Spleen (tissue), 11 donors: ENCODE measurements at regions not wholly inside any gene's neighbourhood (a gene's known extent, or its start where the extent isn't known, plus 50 kb on each side); places are given as distances from the start of the nearest gene placed in this dataset.

Experiments
- DNase-seq: peaks from one replicate; pipeline ENCODE4 v3.0.0-alpha.2; 2020
- H3K27ac ChIP-seq, 8 donors: fragments of 200-600 bp; sonication (generic) in 7 of 8; 1 replicate in 4 of 8; 2 replicates in 4 of 8; pipeline versions ENCODE4 v1.5.0 to v1.8.0; 2016 to 2021; ENCODE audit warnings: inconsistent platforms in 4 of 8, mild to moderate bottlenecking in 4 of 8, moderate library complexity in 1 of 8
- H3K27me3 ChIP-seq, 7 donors: fragments of 200-600 bp; sonication (generic) in 6 of 7; replicated peaks in 1 of 7; 1 replicate in 4 of 7; 2 replicates in 3 of 7; pipeline versions ENCODE4 v1.5.0 to v1.8.0; 2016 to 2021; ENCODE audit warnings: inconsistent platforms in 3 of 7, mild to moderate bottlenecking in 1 of 7
- H3K36me3 ChIP-seq, 6 donors: fragments of 200-600 bp; sonication (generic) in 5 of 6; 1 replicate in 4 of 6; 2 replicates in 2 of 6; pipeline versions ENCODE4 v1.5.0 to v1.8.0; 2016 to 2021; ENCODE audit warnings: inconsistent platforms in 2 of 6
- H3K4me1 ChIP-seq, 6 donors: fragments of 200-600 bp; sonication (generic) in 5 of 6; 1 replicate in 3 of 6; 2 replicates in 3 of 6; pipeline versions ENCODE4 v1.5.0 to v1.8.0; 2016 to 2021; ENCODE audit warnings: inconsistent platforms in 3 of 6
- H3K4me3 ChIP-seq, 8 donors: fragments of 200-600 bp; sonication (generic) in 7 of 8; 1 replicate in 4 of 8; 2 replicates in 4 of 8; pipeline versions ENCODE4 v1.5.0 to v1.8.0; 2016 to 2021; ENCODE audit warnings: inconsistent platforms in 4 of 8, mild to moderate bottlenecking in 4 of 8, moderate library complexity in 2 of 8
- H3K9me3 ChIP-seq, 8 donors: fragments of 200-600 bp; sonication (generic) in 7 of 8; 1 replicate in 4 of 8; 2 replicates in 4 of 8; pipeline versions ENCODE4 v1.5.0 to v1.8.0; 2016 to 2021; ENCODE audit warnings: inconsistent platforms in 4 of 8
- POLR2A ChIP-seq, 3 donors: fragments of 450-650 bp; IDR thresholded peaks; one replicate each; pipeline ENCODE4 v1.5.1; 2017; ENCODE audit warnings: antibody characterized with exemption in 3 of 3, mild to moderate bottlenecking in 1 of 3
- POLR2AphosphoS5 ChIP-seq, 3 donors: sonication (generic); formaldehyde crosslinking; IDR thresholded peaks; one replicate each; pipeline ENCODE4 v1.5.1; 2017; ENCODE audit warnings: antibody characterized with exemption in 3 of 3
- WGBS, 5 donors: extraction: QIAGEN DNeasy Blood & Tissue Kit in 3 of 5; methylation state at CpG; one replicate each; pipeline versions ENCODE4 v1.1.5 to v1.1.7; 2013 to 2018; 5-methylcytosine and 5-hydroxymethylcytosine counted together
- intact Hi-C: fragments of 100-400 bp; cut with DNase I; formaldehyde crosslinking; loops from one replicate; pipeline ENCODE4 v1.15.0; 2023; ENCODE audit warnings: low total_unique reads
- TF ChIP-seq, protein P1 (sequence below), 11 experiments: fragments of 200-600 bp in 7 of 11; fragments of 450-650 bp in 4 of 11; sonication (generic) in 4 of 11; IDR thresholded peaks in 8 of 11; conservative IDR thresholded peaks in 3 of 11; 1 replicate in 7 of 11; 2 replicates in 4 of 11; pipeline versions ENCODE4 v1.4.0 to v1.8.0; 2016 to 2021; ENCODE audit warnings: antibody characterized with exemption in 11 of 11, inconsistent platforms in 4 of 11, mild to moderate bottlenecking in 1 of 11
- donor health status: healthy with polysubstance abuse.
- donor health status: DM: no; HTN: no; CAD: no; lungs with moderate emphysema.
- donor health status: DM: no; HTN: no; CAD: no.
- donor health status: Bipolar disorder and iron deficiency.
- donor health status: healthy.
- donor health status: DM: no; HTN: no; CAD: no.
- donor health status: DM: yes; HTN: yes; CAD: no.

- 74 to 89% (median 85%) methylated on average over 13 of the region's 13 CpGs for WGBS, 5 donors
- intact Hi-C loops = no loop called here
- Histone ChIP-seq H3K4me3 (no peak overlapping the region), H3K9me3 (no peaks in the 10 kb centered on the region), H3K27me3 (no peaks in the 10 kb centered on the region), H3K36me3 (no peaks in the 10 kb centered on the region), H3K4me1 (peaks cover 0 to 16% (median 10%) of the 10 kb centered on the region in 6 donors), H3K27ac (no peak overlapping the region)
- DNase-seq = no peak
- TF ChIP-seq POLR2AphosphoS5 (IDR thresholded peaks at IDR 0.05) (no peak), POLR2A (IDR thresholded peaks at IDR 0.05) (no peak)
- TF ChIP-seq, protein P1, sequence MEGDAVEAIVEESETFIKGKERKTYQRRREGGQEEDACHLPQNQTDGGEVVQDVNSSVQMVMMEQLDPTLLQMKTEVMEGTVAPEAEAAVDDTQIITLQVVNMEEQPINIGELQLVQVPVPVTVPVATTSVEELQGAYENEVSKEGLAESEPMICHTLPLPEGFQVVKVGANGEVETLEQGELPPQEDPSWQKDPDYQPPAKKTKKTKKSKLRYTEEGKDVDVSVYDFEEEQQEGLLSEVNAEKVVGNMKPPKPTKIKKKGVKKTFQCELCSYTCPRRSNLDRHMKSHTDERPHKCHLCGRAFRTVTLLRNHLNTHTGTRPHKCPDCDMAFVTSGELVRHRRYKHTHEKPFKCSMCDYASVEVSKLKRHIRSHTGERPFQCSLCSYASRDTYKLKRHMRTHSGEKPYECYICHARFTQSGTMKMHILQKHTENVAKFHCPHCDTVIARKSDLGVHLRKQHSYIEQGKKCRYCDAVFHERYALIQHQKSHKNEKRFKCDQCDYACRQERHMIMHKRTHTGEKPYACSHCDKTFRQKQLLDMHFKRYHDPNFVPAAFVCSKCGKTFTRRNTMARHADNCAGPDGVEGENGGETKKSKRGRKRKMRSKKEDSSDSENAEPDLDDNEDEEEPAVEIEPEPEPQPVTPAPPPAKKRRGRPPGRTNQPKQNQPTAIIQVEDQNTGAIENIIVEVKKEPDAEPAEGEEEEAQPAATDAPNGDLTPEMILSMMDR (IDR thresholded peaks at IDR 0.05 in 8 of 11, conservative IDR thresholded peaks at IDR 0.05 in 3 of 11) = no peak
Observed at GRCh38 chr10:124160943-124161582, 67.7 kb upstream of the CHST15 start.

DNA sequence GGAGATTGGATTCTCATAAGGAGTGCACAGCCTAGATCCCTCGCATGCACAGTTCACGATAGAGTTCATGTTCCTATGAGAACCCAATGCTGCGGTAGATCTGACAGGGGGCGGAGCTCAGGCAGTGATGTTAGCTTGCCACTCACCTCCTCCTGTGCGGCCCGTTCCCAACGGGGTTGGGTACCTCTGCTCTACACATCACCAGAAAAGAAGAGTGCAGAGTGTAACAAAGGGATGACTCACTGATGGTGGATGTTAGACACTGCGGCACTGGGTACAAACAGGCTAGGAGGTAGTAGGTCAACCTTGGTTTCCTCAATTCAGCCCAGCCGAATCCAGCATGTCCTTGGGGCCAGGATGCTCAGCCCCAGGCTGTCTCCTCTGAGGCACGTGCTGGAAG is 66.8 kb upstream of the CHST15 start:
- H3K4me3 ChIP-seq = no peak overlapping the region
- peaks cover 0 to 23% (median 16%) of the 10 kb centered on the region in 6 donors for H3K4me1 ChIP-seq
- DNase-seq = no peak
- 73 to 83% (median 77%) methylated on average over 9 to 10 of the region's 10 CpGs for WGBS, 5 donors
- no peaks in the 10 kb centered on the region for H3K36me3 ChIP-seq
- H3K27ac ChIP-seq = no peak overlapping the region
- H3K27me3 ChIP-seq = no peaks in the 10 kb centered on the region
- no peaks in the 10 kb centered on the region for H3K9me3 ChIP-seq
- TF ChIP-seq POLR2A (IDR thresholded peaks at IDR 0.05) = no peak
- no peak for TF ChIP-seq POLR2AphosphoS5 (IDR thresholded peaks at IDR 0.05)
- TF ChIP-seq, protein P1 (IDR thresholded peaks at IDR 0.05 in 8 of 11, conservative IDR thresholded peaks at IDR 0.05 in 3 of 11) = no peak
- intact Hi-C loops = no loop called here

GRCh38 chr10:124159153-124159552 is 65.8 kb upstream of the CHST15 start:
- intact Hi-C loops = no loop called here
- Histone ChIP-seq H3K36me3 (no peaks in the 10 kb centered on the region), H3K4me3 (no peak overlapping the region), H3K9me3 (no peaks in the 10 kb centered on the region), H3K27ac (no peak overlapping the region), H3K27me3 (no peaks in the 10 kb centered on the region), H3K4me1 (peaks cover 0 to 23% (median 16%) of the 10 kb centered on the region in 6 donors)
- no peak for TF ChIP-seq POLR2AphosphoS5 (IDR thresholded peaks at IDR 0.05)
- TF ChIP-seq, protein P1 (IDR thresholded peaks at IDR 0.05 in 8 of 11, conservative IDR thresholded peaks at IDR 0.05 in 3 of 11) = no peak
- TF ChIP-seq POLR2A (IDR thresholded peaks at IDR 0.05) = no peak
- DNase-seq = no peak
- 58 to 70% (median 68%) methylated on average over 5 of the region's 5 CpGs for WGBS, 5 donors

GRCh38 chr10:124158592-124158991 is 65.2 kb upstream of the CHST15 start:
- no peak overlapping the region for H3K4me3 ChIP-seq
- TF ChIP-seq POLR2AphosphoS5 (IDR thresholded peaks at IDR 0.05) (no peak), POLR2A (IDR thresholded peaks at IDR 0.05) (no peak)
- TF ChIP-seq, protein P1 (IDR thresholded peaks at IDR 0.05 in 8 of 11, conservative IDR thresholded peaks at IDR 0.05 in 3 of 11) = no peak
- no peaks in the 10 kb centered on the region for H3K36me3 ChIP-seq
- no peaks in the 10 kb centered on the region for H3K27me3 ChIP-seq
- H3K27ac ChIP-seq = no peak overlapping the region
- no peak for DNase-seq
- WGBS, 5 donors = 87 to 96% (median 92%) methylated on average over 7 to 8 of the region's 8 CpGs
- no peaks in the 10 kb centered on the region for H3K9me3 ChIP-seq
- intact Hi-C loops = no loop called here
- peaks cover 0 to 26% (median 18%) of the 10 kb centered on the region in 6 donors for H3K4me1 ChIP-seq
